ENCODE measurements at regions not wholly inside any gene's neighbourhood (a gene's known extent, or its start where the extent isn't known, plus 50 kb on each side); places are given as distances from the start of the nearest gene placed in this dataset.

DNA sequence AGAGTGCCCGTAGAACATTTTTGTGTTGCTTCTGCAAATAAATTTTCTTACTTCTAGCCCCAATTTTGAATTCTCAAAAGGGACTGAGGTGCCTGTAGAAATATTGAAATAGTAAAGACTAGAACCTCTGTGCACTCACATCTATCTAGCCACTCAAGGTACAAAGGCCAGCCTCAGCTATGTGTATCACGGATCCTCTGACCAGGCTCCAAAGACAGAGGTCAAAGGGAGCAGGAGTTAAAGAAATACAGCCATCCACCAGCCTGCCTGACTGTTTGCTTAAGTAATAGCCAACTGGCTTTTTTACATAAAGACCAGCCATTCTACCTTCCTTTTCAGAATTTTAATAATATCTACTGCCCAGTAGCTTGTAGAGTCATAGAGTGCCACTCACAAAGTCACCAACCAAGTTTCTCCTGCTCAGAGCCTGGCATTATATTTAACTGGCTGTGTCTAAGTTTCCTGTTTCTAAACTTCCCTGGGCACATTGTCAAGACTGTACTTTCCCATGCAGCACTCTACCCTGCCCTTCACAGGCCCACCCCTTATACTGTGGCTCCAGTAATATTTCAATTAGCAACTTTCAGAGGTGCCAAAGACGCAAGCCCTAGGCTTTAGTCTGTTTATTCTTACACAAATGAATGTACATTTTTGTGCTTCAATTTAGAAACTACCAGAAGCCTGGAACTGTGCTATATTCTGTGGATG lies 338.3 kb upstream of the NT5C1B start:
- no peak for DNase-seq (ENCODE audit: low spot score)

DNA sequence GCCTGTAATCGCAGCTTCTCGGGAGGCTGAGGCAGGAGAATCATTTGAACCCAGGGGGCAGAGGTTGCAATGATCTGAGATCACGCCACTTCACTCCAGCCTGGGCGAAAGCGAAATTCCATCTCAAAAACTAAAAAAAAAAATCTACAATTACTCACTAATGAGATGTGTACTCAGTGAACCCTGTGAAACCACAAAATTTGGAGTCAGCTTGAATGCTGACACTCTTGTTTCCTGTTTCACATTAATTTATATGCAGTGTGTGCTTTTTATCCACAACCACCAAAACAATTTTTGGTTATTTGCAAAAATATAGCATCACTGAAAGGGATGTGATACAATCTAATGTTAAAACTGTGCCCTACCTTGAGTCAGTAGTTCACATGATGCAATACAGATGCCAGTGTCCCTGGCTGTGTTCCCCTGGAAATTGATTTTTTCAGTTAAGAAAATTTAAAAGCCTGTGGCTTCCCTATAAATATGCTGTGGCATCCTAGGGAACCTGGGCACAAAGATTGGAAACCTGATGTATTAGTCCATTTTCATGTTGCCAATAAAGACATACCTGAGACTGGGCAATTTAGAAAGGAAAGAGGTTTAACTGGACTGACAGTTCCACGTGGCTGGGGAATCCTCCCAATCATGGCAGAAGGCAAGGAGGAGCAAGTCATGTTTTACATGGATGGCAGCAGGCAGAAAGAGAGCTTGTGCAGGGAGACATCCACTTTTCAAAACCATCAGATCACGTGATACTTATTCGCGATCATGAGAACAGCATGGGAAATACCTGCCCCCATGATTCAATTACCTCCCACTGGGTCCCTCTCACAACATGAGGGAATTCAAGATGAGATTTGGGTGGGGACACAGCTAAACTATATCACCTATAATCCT lies 337.5 kb upstream of the NT5C1B start:
- no peak for DNase-seq (ENCODE audit: low spot score)

DNA sequence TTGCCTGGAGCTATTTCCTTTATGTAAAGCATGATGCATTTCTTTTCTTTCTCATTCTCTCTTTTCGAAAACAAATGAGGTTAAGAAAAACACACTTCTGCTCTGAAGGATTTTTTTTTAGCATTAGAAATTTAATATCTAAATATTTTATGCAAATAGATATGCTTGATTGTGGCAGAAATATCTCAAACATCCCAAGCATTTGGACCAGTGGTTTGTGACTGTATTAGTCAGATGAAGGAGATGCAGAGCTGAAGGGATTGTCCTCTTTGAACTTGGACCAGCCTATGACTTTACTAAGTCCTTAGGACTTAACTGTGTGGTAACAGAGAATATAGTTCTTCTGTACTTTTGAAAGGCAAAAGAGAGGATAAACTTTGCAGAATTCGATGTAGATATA lies 335.9 kb upstream of the NT5C1B start:
- no peak for DNase-seq (ENCODE audit: low spot score)

DNA sequence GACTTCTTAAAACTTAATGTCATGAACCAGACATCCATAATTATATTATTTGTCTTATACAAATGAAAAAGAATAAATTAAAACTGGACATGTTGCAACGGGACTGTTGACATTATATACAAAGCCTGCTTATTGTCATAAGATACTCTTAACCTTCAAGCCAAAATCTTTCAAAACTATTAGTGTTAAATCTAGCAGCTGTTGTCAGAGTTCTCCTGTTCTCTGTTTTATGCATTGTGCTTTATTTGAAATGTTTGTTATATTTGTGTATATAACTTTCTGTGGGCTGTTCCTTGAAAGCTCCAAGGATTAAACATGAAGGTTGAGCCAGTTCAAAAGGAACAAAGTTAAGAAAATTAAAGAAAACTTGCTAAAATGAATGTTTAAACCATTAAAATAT lies 335.5 kb upstream of the NT5C1B start:
- DNase-seq (ENCODE audit: low spot score): no peak

DNA sequence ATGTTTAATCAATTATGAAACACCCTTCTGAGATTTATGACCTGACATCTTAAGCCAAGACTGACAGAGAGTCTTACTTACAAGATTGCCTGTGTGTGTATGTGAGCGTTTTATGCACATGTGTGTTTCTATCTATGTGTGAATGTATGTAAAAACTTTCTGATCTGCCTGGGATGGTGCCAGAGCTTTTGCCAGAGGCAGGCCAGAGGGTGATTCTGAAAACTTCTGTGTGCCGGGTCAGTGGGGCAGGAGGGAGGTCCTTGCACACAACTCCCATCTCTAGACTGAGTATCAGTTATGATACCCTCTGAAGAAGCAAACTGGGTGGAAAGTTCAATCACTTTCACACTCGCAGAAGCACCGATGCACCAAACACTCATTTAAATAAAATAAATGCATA lies 335.0 kb upstream of the NT5C1B start:
- DNase-seq (ENCODE audit: low spot score): no peak

DNA sequence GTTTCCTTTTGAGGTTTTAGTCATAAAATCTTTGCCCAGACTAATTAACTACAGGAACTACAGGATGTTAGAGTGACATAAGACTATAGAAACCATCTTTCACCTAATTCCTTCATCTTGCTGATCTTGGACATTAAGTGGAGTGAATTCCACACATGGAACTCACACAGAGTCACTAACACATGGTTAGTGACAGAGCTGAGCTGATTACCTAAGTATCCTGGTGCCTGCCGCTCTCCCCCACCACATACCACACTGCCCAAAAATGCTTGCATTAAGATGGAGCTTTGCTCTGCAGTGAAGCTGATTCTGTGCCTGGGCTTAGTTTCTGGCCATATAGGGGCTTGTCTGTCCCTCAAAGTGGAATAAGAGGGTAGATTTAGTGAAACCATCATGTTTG lies 332.9 kb upstream of the NT5C1B start:
- no peak for DNase-seq (ENCODE audit: low spot score)

DNA sequence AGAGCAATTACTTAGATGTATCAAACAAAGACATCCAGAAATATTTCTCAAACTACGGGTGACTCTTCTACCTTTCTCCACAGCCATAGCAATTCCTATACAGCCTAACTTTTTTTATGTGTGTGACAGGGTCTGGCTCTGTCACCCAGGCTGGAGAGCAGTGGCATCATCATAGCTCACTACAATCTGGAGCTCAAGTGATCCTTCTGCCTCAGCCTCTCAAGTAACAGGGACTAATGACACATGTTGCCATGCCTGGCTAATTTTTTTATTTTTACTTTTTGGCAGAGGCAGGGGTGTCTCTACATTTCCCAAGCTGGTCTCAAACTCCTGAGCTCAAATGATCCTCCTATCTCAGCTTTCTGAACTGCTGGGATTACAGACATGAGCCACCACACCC lies 328.9 kb upstream of the NT5C1B start:
- DNase-seq (ENCODE audit: low spot score): no peak

DNA sequence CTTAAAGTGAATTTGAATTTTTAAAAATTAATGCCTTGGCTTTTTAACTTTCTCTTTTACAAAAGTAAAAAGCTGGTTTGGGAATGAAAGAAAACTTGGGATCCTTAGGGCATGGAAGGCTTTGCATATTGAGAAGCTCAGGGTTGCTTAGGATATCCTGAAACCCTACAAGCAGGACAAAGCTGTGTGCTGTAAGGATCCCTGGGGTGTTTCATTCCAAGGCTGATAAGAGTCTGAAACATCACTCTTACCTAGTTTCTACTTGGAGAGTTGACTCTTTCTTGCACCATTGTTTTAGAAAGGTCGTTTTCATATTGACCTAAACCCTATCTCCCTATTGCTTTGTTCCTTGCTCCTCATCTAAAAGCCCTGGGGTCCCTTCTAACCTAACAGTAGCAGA lies 325.9 kb upstream of the NT5C1B start:
- no peak for DNase-seq (ENCODE audit: low spot score)

DNA sequence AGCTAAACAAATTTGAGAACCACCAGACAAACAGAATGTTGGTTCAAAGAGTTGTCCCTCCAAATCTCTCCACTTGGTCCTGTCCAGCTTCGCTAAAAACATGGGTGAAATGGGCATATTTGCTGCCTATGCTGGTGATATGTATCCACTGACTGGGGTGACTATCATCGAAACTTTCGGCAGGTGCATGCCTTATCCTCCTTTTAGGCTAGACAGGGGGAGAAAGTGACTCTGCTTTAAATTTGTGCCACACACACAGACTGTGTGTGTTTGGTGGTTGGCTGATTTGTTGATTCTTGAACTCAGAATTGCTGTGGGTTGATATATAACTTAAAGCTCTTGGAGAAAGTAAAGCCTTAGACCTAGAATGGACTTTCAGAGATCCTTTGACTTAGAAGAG lies 324.1 kb upstream of the NT5C1B start:
- no peak for DNase-seq (ENCODE audit: low spot score)

DNA sequence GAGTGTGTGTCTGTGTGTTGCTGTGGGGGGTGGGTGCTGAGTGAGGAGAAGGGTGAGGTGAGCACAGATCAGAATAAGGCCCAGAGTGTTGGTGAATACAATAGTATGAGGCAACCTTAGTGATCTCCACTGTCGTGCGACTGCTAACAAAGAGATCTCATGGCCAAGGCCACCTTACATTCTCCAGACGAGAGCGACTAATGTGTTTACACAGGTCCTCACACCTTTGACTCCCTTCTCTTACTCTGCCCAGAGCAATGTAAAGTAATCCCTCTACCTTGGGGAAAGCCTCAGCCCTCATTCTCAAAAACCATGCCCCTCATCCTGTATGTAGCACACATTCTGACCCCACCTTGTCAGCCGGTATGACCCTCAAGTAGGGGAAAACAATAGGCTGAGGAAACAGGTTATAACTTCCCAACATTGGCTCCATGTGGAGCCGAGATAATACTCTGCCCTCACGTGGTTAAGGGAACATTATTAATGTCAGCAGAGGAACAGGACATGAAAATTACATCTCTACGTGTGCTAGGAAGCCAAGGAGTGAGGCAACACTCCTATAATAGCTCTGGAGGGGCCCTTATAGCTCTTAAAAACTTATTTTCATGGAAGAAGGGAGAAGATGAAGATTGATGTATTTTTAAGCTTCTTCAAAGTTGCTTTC lies 323.0 kb upstream of the NT5C1B start:
- no peak for DNase-seq (ENCODE audit: low spot score)

DNA sequence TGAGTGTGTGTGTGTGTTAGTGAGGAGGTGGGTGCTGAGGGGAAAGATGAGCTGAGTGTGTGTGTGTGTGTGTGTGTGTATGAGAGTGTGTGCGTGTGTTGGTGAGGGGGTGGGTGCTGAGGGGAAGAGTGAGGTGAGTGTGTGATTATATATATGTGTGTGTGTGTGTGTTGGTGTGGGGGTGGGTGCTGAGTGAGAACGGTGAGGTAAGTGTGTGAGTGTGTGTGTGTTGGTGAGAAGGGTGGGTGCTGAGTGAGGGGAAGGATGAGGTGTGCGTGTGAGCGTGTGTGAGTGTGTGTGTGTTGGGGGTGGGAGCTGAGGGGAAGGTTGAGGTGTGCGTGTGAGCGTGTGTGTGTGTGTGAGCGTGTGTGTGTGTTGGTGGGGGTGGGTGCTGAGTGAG lies 322.0 kb upstream of the NT5C1B start:
- DNase-seq (ENCODE audit: low spot score): no peak

DNA sequence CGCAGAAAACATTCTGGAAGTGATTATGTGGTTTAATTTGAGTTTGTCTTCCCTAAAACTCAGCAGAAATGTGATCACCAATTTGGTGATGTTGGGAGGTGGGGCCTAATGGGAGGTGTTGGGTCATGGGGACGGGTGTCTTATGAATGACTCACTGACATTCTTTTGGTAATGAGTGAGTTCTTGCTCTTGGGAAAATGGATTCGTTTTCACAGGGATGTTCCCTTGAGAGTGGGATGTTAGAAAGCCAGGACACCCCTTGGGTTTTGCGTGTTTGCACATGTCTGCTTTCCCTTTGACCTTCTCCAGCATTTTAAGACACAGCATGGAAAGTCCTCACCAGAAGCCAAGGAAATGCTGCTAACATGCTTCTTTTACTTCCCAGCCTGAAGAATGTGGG lies 321.5 kb upstream of the NT5C1B start:
- DNase-seq (ENCODE audit: low spot score): no peak

DNA sequence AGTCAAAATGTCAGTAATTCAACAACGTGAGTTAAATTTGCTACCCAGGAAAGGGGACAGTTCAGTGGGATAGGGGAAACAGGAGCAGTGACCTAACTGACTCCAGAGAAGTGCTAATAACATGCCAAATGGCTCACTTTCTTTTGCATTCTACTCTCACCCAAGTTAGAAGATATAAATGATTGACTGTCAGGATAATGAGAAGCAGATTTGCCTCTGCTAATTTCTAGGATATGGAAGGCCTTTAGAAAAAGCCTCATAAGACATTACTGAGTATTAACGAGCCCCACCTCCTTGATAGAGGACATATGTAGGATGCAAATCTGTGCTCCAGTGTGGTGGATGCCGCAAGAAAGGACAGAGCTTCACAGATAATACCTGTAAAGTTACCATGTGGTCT lies 318.6 kb upstream of the NT5C1B start:
- DNase-seq (ENCODE audit: low spot score): no peak

DNA sequence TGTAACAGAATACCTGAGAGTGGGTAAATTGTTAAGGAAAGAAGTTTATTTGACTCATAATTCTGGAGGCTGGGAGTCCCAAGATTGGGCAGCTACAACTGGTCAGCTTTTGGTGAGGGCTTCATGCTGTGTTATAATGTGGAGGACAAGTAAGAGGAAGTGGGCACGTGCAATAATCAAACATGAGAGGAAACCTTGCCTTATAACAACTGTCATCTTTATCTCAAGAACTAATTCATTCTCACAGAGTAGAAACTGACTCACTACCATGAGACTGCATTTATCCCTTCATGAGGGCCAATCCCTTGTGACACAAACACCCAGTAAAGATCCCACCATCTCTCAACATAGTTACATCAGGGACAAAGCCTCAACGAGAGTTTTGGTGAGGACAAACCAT lies 318.1 kb upstream of the NT5C1B start:
- no peak for DNase-seq (ENCODE audit: low spot score)

DNA sequence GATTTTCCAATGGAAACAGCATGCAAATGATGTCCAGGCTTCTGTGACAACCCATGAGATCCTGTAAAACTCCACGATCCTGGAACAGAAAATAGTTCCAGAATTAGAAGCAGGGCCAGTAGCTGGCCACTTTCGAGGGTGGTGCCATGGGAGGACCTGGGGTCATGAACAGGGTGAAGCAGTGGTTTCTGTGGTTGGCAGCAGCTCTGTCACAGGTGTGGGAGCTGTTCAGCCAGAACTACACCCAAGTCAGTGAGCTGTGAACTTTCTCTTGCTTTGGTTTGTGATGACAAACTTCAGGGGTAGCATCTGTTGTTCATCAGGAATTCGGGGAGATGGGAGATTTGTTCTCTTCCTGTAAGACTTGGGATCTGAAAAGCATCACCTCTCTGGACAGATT lies 314.4 kb upstream of the NT5C1B start:
- DNase-seq (ENCODE audit: low spot score): no peak

DNA sequence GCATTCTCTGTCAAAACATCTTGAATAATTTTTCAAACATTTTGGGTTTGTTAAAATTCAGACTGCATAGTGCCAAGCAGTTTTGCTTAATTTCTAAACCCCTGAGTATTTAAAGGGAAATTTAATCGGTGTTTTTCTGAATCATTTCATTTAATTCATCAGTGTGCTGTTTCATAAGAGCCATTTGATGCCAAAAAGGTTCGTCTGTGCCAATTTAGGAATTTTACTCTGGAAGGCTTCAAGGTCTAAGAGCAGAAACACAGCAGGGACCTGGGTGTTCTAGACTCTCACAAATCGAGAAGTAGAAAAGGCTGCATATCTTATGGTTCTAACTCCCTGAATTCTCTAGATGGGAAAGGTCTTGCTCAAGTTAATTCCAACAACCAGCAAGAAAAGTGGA lies 311.9 kb upstream of the NT5C1B start:
- no peak for DNase-seq (ENCODE audit: low spot score)

DNA sequence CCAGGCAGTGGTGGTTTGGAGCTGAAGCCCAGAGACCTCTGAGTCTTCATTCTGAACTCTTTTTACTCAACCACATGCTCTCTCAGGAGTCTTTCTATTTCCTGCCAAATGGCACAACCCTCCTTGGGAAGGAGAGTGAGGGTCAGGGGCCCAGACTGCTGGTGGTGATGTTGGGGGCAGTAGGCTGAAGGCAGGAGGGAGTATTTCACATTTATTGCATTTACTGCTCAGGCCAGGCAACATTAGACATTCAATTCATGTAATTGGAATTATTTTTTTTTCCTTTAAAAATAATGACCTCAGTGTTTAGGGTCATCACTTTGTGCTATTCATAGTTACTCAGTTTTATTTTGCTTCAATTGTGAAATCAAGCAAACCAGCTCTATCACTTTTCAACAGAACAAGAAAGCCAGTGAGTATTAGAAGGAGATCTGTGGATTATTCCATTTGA lies 311.3 kb upstream of the NT5C1B start:
- no peak for DNase-seq (ENCODE audit: low spot score)

DNA sequence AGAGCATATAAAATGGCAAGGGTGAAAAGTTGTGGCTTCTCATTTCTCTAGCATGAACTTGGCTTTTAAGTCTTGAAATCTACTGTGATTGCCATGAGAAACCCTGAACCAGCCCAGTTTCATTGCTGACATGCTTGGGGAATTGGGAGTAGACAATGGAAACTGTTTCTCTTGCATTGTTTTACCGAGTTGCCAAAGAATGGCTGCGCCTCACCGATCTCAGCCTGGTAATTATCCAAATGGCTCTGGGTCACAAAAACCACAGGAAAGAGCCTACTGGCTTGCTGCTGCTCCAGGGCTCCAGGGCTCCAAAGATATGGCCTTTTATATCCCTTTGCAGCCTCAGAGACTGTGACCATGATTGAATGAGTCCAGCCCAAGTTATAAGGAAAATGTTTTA lies 310.4 kb upstream of the NT5C1B start:
- no peak for DNase-seq (ENCODE audit: low spot score)

DNA sequence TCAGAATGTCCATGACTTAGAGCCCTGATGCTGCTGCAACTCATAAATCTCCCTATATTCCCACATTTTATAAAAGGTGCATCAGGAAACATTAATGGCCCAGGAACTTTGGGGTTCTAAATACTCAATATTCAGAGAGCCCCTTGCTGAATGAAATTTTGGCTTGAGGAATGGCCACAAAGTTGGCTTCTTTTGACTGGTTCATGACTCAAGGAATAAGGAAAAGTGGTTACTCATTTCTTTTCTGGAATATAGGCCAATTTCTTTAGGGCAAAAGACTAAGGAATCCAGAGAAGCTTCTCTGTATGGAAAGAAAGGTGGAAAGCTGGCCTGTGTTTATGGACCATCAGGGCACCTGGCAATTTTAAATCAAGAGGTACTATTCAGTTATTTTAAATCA lies 308.9 kb upstream of the NT5C1B start:
- DNase-seq (ENCODE audit: low spot score): no peak

DNA sequence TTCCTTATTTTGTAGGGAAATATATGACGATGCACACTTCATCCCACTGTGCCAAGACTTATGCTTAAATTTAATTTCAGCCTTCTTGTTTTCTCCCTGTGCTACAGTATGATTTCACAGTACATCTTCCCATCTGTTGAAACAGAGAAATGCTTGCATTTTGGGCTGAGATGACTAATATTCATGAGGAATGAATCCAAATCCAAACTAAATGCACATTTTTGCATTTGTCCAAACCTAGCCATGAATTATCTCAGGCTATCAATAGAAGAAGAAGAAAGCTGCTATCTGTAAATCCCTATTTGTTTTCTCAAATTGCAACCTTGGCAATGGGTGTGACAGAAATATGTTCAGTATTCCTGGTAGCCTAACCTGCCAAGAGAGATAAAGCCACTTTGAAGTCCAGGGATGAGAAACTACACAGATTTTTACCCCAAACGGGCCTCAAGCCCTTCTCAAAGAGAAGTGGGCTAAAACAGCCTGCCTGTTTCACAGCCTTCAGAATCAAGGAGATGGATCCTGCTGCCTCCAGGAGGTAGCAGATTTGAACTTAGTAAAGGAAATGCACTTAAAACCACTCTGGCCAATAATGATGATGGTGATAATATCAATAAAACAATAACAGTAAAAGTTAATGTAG lies 306.9 kb upstream of the NT5C1B start:
- DNase-seq (ENCODE audit: low spot score): peak; percentile 32

DNA sequence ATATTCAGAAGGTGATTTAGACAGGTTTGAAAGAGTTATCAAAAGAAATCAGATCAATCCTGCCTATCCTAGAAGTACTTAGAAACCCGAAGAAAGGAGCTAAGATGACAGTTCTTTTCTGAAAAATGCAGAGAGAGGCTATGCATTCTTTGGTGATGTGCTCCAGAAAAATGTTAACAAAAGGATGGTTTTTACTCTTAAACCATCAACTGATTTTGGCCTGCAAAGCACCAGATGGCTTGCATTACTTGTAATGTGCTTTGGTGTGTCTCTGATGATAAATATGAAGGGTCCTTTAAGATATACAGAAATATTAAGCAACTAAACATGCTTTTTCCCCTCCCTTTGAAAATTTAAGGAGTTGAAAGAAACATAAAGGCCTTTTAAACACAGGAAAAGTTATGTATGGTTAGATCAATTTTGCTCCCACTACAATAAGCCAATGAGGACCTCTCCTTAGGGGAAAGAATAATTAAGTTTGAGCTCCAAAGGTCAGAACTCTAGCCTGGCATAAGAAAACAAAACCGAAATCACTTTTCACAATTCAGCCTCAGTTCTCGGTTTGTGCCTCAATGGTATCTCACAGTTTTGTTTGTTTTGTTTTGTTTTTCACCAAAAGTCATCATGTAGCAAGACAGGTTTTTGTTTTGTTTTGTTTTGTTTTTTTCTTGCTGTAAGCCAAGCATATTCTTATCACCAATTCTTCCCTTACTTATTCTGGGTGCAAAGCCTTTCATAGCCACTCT lies 302.4 kb upstream of the NT5C1B start:
- DNase-seq (ENCODE audit: low spot score): no peak

Measured in Ammon's horn (tissue), 1 donor.